A673 (cell line): ENCODE measurements at regions not wholly inside any gene's neighbourhood (a gene's known extent, or its start where the extent isn't known, plus 50 kb on each side); places are given as distances from the start of the nearest gene placed in this dataset.

ENCODE experiments used
- CTCF ChIP-seq: fragments of 300-800, 200-600 bp; sonication (generic); conservative IDR thresholded peaks from 2 replicates; pipeline ENCODE4 v1.5.1; 2017; ENCODE audit warnings: low read depth, mild to moderate bottlenecking, antibody characterized with exemption, low read length, moderate library complexity, mixed read lengths
- EZH2 ChIP-seq: fragments of 200-600 bp; sonication (generic); IDR thresholded peaks from 2 replicates; pipeline ENCODE4 v1.6.1; 2017; ENCODE audit warnings: borderline replicate concordance, low read depth, mild to moderate bottlenecking, mixed read lengths, antibody characterized with exemption, low read length; ENCODE audit not compliant: poor library complexity, severe bottlenecking

GRCh38 chr10:3900391-3900790, 115.4 kb upstream of the KLF6 start:
- TF ChIP-seq EZH2 = no peak
- TF ChIP-seq CTCF = no peak
